AG09319 (cell line): ENCODE measurements at regions not wholly inside any gene's neighbourhood (a gene's known extent, or its start where the extent isn't known, plus 50 kb on each side); places are given as distances from the start of the nearest gene placed in this dataset.

Source experiments
- DNase-seq: peaks from one replicate; pipeline ENCODE4 v3.0.0-alpha.2; 2010; ENCODE audit warnings: low read depth; ENCODE audit errors: extremely low read depth
- CTCF ChIP-seq: IDR thresholded peaks from 2 replicates; pipeline ENCODE4 v1.5.1; 2011; ENCODE audit warnings: low read depth, mild to moderate bottlenecking, inconsistent platforms, low read length, moderate library complexity

- TF ChIP-seq CTCF = no peak
- no peak for DNase-seq
Measured at GRCh38 chr7:114853189-114853588, 68.7 kb upstream of the MDFIC start.

- TF ChIP-seq CTCF = no peak
- DNase-seq = no peak
Measured at GRCh38 chr7:114854369-114854768, 67.5 kb upstream of the MDFIC start.

- no peak for TF ChIP-seq CTCF
- no peak for DNase-seq
Measured at GRCh38 chr7:114856625-114857024, 65.3 kb upstream of the MDFIC start.

GRCh38 chr7:114857605-114858004 is 64.3 kb upstream of the MDFIC start:
- no peak for TF ChIP-seq CTCF
- DNase-seq = no peak

GRCh38 chr7:114859477-114859876 is 62.4 kb upstream of the MDFIC start:
- no peak for TF ChIP-seq CTCF
- DNase-seq = no peak

GRCh38 chr7:114860206-114860605 is 61.7 kb upstream of the MDFIC start:
- DNase-seq = no peak
- TF ChIP-seq CTCF = no peak

GRCh38 chr7:114862406-114862805 is 59.5 kb upstream of the MDFIC start:
- no peak for DNase-seq
- TF ChIP-seq CTCF = no peak

GRCh38 chr7:114864278-114864677 is 57.6 kb upstream of the MDFIC start:
- DNase-seq = no peak
- no peak for TF ChIP-seq CTCF
